NB4 (cell line): ENCODE measurements at regions not wholly inside any gene's neighbourhood (a gene's known extent, or its start where the extent isn't known, plus 50 kb on each side); places are given as distances from the start of the nearest gene placed in this dataset.

Experiments used
- POLR2A ChIP-seq: IDR thresholded peaks from 2 replicates; pipeline ENCODE4 v1.6.1; 2011; ENCODE audit warnings: mild to moderate bottlenecking; ENCODE audit not compliant: insufficient read length; ENCODE audit errors: extremely low read depth
- TF ChIP-seq, protein P1 (sequence below): IDR thresholded peaks from one replicate; pipeline ENCODE4 v1.5.1; 2012; ENCODE audit warnings: low read depth, low read length
- TF ChIP-seq, protein P2 (sequence below): IDR thresholded peaks from 2 replicates; pipeline ENCODE4 v1.6.1; 2011; ENCODE audit warnings: low read depth, low read length

DNA sequence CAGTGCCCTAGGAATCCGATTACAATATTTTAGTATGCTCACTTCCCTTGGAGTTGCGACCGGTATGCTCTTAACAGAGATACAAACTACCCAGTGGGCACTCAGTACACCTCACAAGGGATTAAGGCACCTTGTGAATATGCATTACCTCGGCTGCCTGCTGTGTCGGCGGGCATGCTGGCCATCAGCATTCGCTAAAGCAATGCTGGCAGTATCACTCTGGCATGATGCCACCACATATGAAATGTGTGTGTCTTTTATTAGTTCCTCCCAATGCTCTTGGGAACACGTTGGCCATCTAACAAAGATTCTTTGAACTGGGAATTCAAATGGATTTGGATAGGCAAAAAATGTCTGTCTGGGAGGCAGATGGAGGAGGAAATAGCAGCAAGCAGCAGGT, 67.4 kb upstream of the FOXB1 start:
- TF ChIP-seq POLR2A: no peak
- TF ChIP-seq, protein P1, sequence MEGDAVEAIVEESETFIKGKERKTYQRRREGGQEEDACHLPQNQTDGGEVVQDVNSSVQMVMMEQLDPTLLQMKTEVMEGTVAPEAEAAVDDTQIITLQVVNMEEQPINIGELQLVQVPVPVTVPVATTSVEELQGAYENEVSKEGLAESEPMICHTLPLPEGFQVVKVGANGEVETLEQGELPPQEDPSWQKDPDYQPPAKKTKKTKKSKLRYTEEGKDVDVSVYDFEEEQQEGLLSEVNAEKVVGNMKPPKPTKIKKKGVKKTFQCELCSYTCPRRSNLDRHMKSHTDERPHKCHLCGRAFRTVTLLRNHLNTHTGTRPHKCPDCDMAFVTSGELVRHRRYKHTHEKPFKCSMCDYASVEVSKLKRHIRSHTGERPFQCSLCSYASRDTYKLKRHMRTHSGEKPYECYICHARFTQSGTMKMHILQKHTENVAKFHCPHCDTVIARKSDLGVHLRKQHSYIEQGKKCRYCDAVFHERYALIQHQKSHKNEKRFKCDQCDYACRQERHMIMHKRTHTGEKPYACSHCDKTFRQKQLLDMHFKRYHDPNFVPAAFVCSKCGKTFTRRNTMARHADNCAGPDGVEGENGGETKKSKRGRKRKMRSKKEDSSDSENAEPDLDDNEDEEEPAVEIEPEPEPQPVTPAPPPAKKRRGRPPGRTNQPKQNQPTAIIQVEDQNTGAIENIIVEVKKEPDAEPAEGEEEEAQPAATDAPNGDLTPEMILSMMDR: no peak
- TF ChIP-seq, protein P2, sequence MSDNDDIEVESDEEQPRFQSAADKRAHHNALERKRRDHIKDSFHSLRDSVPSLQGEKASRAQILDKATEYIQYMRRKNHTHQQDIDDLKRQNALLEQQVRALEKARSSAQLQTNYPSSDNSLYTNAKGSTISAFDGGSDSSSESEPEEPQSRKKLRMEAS: no peak
